ENCODE measurements at regions not wholly inside any gene's neighbourhood (a gene's known extent, or its start where the extent isn't known, plus 50 kb on each side); places are given as distances from the start of the nearest gene placed in this dataset.
"Not testable (repeated sequence)": the region's sequence is repeated elsewhere in the genome, so short reads cannot be mapped to it uniquely, and the experiment has no call there.

DNA sequence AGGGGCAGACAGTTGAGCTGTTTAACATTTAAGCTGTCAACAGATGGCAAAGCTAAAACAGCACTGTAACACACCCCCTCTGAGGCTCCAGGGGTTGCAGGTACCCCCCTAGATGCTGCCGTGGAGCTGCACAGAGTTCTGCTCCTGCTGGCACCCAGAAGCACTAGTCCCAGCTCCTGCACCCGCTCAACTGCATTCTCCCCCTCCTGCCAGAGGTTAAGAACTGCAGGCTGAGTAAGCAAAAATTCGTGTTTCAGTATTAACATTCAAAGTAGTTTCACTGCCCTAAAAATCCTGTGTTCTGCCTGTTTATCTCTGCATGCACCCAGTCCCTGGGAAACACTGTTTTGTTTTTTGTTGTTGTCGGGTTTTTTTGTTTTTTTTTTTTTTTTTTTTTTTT is 790.8 kb upstream of the KCND2 start:
- no peak for DNase-seq

DNA sequence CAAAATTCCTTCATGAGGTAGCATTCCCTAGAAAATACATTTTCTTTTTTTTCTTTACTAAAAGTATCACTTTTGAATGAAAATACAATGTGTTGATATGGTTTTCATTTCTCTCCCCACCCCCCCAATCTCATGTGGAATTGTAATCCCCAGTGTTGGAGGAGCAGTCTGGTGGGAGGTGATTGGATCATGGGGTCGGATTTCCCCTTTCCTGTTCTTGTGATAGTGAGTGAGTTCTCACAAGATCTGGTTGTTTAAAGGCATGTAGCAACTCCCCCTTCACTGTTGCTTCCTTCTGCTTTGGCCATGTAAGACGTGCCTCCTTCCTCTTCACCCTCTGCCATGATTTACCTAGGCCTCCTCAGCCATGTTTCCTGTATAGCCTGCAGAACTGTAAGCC is 790.3 kb upstream of the KCND2 start:
- no peak for DNase-seq

DNA sequence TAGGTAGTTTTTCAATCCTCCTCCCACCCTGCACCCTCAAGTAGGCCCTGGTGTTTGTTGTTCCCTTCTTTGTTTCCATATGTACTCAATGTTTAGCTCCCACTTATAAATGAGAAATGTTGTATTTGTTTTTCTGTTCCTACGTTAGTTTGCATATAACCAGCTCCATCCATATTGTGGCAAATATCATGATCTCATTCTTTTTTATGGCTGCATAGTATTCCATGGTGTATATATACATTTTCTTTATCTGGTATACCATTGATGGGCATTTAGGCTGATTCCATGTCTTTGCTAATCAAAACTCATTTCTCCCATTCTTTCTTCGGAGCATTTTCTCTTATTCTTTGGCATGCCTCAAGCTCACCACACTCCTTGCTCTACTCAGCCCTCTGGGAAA is 789.6 kb upstream of the KCND2 start:
- DNase-seq, result no peak

DNA sequence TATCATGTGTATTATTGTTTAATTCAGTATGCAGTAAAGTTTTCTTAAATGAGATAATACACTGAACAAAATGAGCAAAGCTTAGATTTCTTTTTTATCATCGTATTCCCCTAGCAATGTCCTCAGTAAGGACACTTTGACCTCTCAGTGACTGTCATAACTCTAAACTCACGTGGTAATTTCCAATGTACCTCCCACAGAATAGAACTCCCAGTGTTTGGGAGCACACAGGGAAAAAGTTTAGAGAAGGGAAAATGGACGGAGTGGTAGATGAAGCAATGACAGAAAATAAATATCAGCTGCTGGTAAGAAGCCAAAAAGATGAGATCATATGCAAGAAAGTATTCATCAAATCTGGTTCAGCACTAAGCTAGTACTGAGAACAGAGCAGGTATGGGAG is 758.6 kb upstream of the KCND2 start:
- DNase-seq, result no peak

DNA sequence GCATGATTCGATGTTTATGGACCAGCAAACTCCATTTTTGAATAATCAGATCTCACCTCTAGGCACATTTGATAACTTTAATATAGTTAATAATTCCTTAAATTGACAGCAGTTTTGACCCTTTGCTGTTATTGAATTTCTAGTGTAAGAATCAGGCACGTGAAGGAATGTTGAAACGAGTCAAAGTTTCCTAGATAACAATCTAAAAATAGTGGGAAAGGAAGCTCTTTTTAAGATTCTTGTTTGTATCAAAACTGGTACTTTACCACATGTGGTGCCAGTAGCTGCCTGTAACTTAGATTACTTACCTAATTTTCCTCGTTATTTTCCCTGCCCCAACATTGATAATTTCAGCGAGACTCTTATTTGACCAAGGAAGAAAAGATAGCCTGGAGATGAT is 757.8 kb upstream of the KCND2 start:
- DNase-seq, result no peak

DNA sequence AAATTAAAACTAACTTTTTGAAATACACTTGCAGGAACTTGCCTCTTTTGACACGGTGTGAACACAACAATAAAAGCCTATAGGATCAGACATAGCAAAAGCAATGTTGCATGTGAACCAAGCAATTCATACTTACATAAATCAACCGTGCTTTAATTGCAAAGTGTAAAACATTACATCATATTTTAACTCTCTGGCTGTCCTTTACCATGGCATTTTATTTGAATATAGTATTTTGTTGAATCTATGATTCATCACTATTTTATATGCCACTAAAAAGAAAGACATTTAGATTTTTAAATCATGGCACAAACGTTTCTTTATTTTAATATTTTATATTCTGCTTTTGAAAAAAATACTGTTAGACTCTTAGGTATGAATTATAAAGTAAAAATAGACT is 757.0 kb upstream of the KCND2 start:
- DNase-seq, result no peak

DNA sequence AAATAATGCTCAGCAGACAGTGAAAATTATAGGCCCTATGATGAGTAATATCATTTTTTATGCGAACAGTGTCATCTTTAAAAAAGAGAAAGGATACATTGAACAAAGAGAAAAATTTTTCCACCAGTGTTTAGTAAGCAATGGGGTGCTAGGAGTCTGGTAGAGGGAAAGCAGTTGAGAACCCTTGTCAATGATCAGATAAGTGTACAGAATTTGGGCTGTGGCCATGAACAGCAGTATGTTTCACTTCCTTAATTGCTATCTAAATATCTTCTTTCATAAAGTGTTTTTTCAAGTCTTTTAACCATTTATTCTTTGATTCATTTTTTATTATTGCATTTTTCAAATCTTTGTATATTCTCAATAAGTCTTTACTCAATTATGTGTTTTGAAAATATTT is 750.7 kb upstream of the KCND2 start:
- DNase-seq, result no peak

DNA sequence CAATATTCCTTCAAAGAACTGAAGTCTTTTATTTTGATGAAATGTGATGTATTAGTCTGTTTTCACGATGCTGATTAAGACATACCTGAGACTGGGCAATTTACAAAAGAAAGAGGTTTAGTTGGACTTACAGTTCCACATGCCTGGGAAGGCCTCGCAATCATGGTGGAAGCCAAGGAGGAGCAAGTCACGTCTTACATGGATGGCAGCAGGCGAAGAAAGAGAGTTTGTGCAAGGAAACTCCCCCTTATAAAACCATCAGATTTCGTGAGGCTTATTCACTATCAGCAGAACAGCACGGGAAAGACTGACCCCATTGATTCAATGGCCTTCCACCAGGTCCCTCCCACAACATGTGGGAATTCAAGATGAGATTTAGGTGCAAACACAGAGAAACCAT is 750.3 kb upstream of the KCND2 start:
- DNase-seq, result no peak

DNA sequence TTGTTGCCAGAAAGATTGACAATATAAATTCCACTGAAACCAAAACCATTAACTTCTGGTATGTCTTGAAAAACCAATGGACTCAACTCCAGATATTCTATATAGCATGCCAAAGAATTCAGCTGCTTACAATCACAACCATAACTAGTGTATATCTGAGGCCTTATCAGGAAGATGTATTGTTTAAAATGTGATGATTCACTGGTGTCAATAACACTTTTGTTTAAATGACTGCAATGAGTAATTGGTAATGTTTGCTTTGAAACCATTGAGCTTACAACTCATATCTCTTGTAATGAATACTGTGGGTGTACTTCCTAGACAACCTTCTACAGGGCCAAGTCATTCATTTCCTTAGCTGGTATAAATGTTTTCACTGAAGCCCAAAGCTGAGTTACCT is 727.9 kb upstream of the KCND2 start:
- DNase-seq, result no peak

DNA sequence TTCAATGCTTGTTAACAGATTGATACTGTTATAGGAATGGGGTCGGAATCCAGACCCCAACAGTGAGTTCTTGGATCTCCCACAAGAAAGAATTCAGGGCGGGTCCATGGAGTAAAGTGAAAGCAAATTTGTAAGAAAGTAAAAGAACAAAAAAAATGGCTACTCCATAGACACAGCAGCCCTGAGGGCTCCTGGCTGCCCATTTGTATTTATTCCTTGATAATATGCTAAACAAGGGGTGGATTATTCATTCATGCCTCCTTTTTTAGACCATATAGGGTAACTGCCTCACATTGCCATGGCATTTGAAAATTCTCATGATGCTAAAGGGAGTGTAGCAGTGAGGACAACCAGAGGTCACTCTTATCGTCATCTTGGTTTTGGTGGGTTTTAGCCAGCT is 717.2 kb upstream of the KCND2 start:
- DNase-seq, result no peak

DNA sequence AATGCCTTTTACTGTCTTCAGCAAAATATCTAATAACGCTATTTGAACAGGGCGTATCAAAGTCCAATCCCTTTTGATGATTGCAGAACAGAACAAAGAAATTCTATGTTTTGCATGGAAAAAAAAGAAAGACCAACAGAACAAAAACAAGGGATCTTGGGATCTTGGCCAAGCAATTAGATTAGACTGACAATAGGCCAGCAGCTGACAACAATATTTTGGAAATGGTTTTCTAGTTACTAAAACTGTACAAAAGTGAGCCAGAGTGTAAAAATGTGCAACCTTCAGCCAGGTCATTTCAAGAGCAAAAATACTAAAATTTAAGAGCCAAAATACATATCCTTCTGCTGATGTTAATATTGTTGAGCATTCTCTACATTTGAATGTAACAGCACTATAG is 716.5 kb upstream of the KCND2 start:
- DNase-seq, result no peak

DNA sequence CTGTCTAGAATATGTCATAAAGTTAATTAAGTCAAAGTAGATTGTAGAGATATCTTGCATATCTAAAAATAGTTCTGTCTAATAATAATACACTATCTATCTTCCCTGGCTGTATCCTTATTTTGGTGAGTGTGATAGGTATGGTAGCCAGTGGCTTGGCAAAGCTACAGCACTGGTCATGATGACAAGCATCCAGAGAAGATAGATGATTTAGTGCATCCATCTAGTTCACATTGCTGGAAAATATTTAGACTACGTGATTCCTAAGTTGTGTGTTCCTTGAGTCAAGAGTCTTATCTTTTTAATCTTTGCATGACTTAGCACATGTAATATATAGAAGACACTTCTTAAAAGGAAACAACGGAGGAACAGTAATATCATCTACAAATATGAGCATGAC is 711.2 kb upstream of the KCND2 start:
- DNase-seq, result no peak

DNA sequence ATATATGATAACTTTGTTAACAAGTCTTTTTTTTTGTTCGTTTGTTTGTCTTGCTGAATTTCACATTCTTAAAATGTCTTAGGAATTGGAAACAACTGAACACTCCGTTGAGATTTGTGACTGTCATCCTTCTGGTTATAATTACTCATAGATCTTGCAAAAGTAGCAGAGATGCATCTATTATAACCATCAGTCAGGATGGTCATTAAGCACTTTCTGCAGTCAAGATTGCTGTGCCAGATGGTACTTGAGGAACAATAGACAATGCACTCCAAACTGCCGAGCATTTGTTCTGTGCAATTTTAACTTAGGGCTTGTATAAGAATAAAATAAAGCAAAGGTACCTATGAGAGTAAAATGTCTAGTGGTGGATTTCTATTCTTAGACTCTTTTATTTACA is 710.1 kb upstream of the KCND2 start:
- no peak for DNase-seq

DNA sequence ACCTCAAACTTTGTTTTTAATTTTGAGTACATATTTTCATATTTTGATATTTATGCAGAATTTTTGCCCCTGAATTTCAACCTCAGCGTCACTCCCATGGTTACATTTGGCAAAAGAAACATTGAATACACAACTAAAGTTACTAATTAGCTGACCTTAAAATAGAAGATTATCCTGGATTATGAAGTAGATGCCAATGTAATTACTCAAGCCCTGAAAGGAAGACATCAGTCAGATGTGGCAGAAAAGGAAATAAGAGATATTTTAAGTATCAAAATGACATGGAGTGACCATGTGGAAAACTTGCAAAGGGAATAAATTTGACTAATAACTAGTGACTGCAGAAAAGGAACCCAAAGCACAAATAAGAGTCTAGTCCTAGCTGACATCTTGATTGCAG is 701.3 kb upstream of the KCND2 start:
- no peak for DNase-seq

DNA sequence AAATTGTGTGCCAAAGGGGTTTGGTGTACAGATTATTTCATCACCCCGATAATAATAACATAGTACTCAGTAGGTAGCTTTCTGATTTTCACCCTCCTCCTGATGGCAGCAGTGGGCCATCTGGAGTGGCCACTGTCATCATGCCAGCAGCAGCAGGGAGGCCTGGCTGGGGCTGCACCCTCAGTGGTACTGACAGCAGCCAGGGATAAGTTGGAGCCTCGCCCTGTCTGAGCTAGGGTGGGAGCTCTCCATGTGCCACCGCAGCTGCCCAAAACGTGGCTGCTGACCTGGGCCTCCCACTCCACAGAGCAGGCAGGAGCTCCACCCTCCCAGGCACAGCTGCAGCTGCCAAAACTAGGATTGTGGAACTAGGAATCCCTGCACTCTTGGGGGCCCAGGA is 700.8 kb upstream of the KCND2 start:
- DNase-seq, result no peak

DNA sequence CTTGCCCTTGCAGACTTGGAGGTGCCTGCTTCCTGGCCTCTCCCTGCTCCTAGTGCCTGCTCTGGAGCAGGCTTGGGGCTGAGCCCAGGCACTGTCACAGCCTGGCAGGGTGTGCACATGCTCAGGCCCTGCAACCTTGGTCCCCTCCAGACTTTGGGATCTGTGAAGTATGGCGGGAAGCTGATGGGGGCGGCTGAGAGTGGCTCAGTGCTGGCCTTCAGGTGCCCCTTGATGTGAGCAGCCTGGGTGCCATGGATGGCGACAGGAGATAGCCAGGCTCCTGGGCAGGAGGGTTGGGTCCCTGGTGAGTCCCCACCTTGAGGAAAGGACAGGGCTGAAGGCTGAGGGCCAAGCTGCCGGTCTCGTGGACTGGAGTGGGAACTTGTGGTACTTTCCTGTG is 700.4 kb upstream of the KCND2 start:
- DNase-seq, result no peak

DNA sequence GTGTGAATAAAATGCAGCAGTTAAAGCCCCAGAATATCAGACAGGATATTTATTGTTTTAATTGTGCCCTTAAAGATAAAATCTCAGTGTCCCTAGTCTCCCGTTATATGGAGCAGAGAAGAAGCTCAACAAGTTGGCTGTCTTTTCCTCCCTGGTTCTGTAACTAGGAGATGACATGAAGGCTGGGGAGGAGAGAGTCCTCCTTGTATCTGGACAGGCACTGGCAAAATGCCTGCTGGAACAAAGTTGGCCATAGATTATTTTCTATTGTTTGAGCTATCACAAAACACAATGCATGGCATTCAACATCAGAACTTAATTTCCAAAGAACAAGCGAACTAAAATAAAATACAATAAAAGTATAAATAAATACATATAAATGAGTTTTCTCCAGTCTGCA is 694.9 kb upstream of the KCND2 start:
- DNase-seq, result no peak

DNA sequence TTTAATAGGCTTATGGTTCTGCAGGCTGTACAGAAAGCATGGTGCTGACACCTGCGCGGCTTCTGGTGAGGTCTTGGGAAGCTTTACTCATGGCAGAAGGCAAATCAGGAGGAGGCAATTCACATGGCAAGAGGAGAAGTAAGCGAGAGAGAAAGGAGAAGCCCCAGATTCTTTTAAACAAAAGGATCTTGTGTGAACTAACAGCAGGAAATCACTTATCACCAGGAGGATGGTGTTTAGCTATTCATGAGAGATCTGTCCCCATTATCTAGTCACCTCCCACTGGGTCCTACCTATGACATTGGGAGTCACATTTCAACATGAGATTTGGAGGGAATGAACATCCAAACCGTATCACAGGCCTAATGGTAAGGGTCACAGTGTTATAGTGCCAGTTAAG is 678.0 kb upstream of the KCND2 start:
- DNase-seq, result no peak

DNA sequence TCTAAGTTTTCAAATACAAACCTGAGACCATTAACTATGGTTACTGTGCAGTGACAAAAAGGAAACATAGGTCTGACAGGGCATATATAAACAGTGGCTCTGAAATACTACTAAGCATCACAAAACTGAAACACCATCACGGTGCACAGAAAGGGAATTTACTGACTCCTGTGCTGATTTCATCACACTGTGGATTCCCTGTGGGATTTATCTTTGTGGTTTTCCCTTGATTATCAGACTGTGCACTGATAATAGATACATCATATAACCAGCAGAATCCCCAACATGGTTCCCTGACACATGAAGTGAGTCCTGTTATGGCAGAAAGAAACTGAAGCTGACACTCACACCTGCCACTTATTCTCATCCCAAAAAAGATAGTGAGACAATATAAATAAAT is 676.3 kb upstream of the KCND2 start:
- no peak for DNase-seq

DNA sequence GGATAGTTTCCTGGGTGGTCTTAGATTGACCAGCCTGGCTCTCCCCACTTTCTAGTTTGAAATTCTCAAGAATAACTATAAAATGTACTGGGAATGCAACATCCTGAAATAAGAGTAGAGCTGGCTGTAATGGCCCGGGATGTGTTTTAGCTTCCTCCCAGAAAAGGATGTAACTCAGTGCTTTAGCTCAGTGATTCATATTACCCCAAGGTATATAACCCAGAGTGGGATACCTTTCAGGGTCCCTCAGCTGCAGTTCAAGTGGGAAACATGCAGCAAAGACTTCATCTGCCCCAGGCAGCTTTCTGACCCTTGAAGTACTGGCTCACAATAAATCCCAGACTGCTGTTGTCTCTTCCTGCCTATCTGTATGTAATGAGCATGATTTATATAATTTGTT is 666.7 kb upstream of the KCND2 start:
- DNase-seq, result no peak

DNA sequence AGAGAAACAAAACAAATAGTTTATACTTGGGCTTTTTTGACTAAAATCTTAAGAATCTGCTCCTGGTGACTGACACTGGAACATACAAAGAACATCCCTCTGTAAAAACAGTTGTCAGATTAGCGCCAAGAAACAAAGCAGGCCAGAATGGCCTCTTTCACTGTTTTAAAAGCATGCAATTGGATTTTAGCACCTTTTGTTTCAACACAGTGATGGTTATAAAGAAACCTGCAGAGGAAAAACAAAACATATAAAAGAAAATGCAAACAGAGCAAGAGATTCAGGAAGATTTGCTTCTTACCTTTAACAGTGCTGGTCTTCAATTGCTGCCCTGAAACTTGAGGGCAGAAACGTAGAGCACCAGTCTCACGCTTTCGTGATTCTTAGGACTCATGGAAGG is 652.2 kb upstream of the KCND2 start:
- no peak for DNase-seq

DNA sequence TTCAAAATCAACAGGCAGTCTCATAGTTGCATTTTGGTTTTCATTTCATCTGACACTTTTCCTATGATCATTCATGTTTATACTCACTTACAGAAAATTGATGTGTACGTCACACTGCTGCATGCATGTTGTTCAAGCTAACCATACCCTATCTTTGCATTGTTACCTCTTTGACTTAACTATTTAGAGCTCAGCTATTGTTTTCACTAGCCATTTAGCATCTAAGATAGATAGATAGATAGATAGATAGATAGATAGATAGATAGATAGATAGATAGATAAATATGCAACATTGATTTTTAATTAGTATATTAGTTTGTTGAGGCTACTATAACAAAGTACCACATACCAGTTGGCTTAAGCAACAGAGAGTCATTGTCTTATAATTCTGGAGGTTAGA is 649.5 kb upstream of the KCND2 start:
- no peak for DNase-seq

DNA sequence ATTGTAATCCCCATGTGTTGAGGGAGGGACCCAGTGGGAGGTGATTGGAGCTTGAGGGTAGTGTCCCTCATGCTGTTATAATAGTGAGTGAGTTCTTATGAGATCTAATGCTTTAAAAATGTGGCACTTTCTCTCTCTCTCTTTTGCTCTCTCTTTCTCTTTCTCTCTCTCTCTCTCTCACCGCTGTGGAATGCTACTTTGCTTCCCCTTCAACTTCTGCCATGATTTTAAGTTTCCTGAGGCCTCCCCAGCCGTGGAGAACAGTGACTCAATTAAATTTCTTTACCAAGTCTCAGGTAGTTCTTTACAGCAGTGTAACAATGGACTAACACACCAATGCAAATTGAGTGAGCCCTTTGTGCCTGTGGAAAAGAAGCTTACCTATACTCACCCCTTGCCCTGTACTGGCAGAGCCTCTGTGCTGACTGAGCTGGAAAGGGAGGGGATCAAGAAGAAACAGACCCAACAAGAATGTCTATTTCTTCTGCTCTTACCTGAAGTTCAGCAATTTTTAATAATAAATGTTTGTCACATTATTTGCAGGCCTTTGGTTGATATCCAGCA is 642.5 kb upstream of the KCND2 start:
- DNase-seq, result no peak

DNA sequence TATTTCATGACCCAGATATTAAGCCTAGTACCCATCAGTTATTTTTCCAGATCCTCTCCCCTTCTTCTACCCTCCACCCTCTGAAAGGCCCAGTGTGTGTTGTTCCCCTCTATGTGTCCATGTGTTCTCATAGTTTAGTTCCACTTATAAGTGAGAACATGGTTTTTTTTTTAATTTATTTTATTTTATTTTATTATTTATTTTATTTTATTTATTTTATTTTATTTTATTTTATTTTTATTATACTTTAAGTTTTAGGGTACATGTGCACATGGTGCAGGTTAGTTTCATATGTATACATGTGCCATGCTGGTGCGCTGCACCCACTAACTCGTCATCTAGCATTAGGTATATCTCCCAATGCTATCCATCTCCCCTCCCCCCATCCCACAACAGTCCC is 639.2 kb upstream of the KCND2 start:
- DNase-seq, result not testable (repeated sequence)

DNA sequence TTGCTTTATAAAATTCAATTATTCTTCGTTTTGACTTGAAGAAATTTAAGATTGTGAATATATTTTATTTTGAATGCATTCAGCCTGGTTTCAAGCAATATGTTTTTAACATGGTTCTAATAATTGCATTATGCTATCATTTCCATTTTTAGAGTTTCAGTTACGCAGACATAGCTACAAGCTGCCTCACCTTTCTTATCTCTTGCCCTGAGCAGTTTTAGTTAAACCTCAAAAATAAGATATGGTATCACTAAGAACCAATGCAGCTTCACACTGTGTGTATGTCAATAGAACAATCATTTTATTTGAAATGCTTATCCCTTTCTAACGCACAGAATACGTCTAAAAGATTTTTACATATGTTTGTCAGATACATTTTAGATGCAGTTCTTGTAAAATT is 632.6 kb upstream of the KCND2 start:
- DNase-seq, result no peak

DNA sequence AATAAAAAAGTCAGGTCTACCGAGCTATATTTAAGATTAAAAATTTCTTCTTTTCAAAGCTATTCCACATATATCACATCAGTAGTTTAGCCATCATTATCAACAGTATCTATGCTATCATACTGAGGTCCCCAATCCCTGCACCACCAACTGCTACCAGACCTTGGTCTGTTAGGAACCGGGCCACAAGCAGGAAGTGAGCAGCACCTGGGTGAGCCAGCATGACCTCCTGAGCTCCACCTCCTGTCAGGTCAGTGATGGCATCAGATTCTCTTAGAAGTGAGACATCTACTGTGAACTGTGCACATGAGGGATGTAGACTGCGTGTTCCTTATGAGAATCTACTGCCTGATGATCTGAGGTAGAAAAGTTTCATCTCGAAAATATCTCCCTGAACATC is 632.1 kb upstream of the KCND2 start:
- no peak for DNase-seq
